H1 (cell line): ENCODE measurements at regions not wholly inside any gene's neighbourhood (a gene's known extent, or its start where the extent isn't known, plus 50 kb on each side); places are given as distances from the start of the nearest gene placed in this dataset.

Source experiments
- CTCF ChIA-PET: fragments of 300-600 bp; sonication (Branson Sonifier 250); formaldehyde crosslinking; loops from one replicate; lab custom pipeline; 2021; ENCODE audit not compliant: partially characterized antibody; lab: Charles Lee
- POLR2A ChIA-PET: fragments of 300-600 bp; sonication (Branson Sonifier 250); formaldehyde crosslinking; loops from one replicate; lab custom pipeline; 2021; ENCODE audit warnings: inconsistent platforms; ENCODE audit not compliant: partially characterized antibody; lab: Charles Lee
- DNase-seq, 2 experiments: peaks; one replicate each; pipeline versions ENCODE4 v3.0.0 to v3.0.0-alpha.2; 2010 to 2022; ENCODE audit warnings: low spot score in 2 of 2, low read depth in 1 of 2, mixed read lengths in 1 of 2
- FAIRE-seq: peaks from 2 replicates; lab custom pipeline; 2011; peaks lifted over from hg19 to GRCh38; lab: Jason Lieb, UNC
- H2AFZ ChIP-seq: 2 replicates; pipeline ENCODE4 v1.8.1; 2012; ENCODE audit warnings: low read length, inconsistent platforms
- H2AK5ac ChIP-seq: 2 replicates; pipeline ENCODE4 v1.6.1; 2013; ENCODE audit warnings: low read depth, low read length
- H2BK120ac ChIP-seq: replicated peaks from 2 replicates; pipeline ENCODE3; 2013; ENCODE audit warnings: low read depth, low read length, inconsistent platforms
- H2BK12ac ChIP-seq: 2 replicates; pipeline ENCODE4 v1.6.1; 2013; ENCODE audit warnings: low read depth, low read length
- H2BK15ac ChIP-seq: 2 replicates; pipeline ENCODE4 v1.6.1; 2013; ENCODE audit warnings: low read length
- H2BK20ac ChIP-seq: 2 replicates; pipeline ENCODE4 v1.6.1; 2013; ENCODE audit warnings: low read length
- H2BK5ac ChIP-seq: 2 replicates; pipeline ENCODE4 v1.6.1; 2013; ENCODE audit warnings: low read depth, low read length
- H3K14ac ChIP-seq: 2 replicates; pipeline ENCODE4 v1.6.1; 2013; ENCODE audit warnings: inconsistent platforms; ENCODE audit not compliant: insufficient read length
- H3K18ac ChIP-seq: 2 replicates; pipeline ENCODE4 v1.6.1; 2013; ENCODE audit warnings: low read length; ENCODE audit errors: extremely low read depth
- H3K23ac ChIP-seq: 2 replicates; pipeline ENCODE4 v1.6.1; 2013; ENCODE audit warnings: inconsistent platforms; ENCODE audit not compliant: insufficient read length
- H3K23me2 ChIP-seq: 2 replicates; pipeline ENCODE4 v1.6.1; 2013; ENCODE audit warnings: low read depth, low read length
- H3K27ac ChIP-seq: 2 replicates; pipeline ENCODE4 v1.6.1; 2011; ENCODE audit warnings: low read depth, low read length, inconsistent platforms
- H3K27me3 ChIP-seq, 4 experiments: replicated peaks in 1 of 4; 1 replicate in 1 of 4; 2 replicates in 3 of 4; pipeline versions ENCODE4 v1.6.1 to v1.8.1; 2011 to 2013; ENCODE audit warnings: low read length in 3 of 4, mild to moderate bottlenecking in 3 of 4, inconsistent platforms in 2 of 4, mixed read lengths in 2 of 4, moderate library complexity in 1 of 4; ENCODE audit not compliant: control insufficient read depth in 3 of 4, insufficient read depth in 3 of 4; ENCODE audit errors: extremely low read depth in 1 of 4
- H3K36me3 ChIP-seq, 4 experiments: 2 replicates each; pipeline versions ENCODE4 v1.6.1 to v1.8.1; 2011 to 2013; ENCODE audit warnings: mild to moderate bottlenecking in 4 of 4, low read length in 3 of 4, moderate library complexity in 2 of 4, control low read depth in 1 of 4, inconsistent platforms in 1 of 4; ENCODE audit not compliant: insufficient read depth in 4 of 4, control insufficient read depth in 2 of 4
- H3K4ac ChIP-seq: replicated peaks from 2 replicates; pipeline ENCODE3; 2013; ENCODE audit warnings: low read length, low read depth, mixed read lengths, inconsistent platforms; ENCODE audit not compliant: insufficient read length
- H3K4me1 ChIP-seq, 4 experiments: replicated peaks in 1 of 4; 1 replicate in 1 of 4; 2 replicates in 3 of 4; pipeline versions ENCODE4 v1.6.1 to v1.8.1; 2011 to 2013; ENCODE audit warnings: low read length in 3 of 4, inconsistent platforms in 2 of 4, mixed read lengths in 1 of 4; ENCODE audit not compliant: insufficient read depth in 4 of 4, control insufficient read depth in 3 of 4
- H3K4me2 ChIP-seq, 2 experiments: 2 replicates each; pipeline versions ENCODE4 v1.6.1 to v1.8.1; 2011 to 2013; ENCODE audit warnings: low read depth in 2 of 2, low read length in 2 of 2, control low read depth in 1 of 2, inconsistent platforms in 1 of 2, mild to moderate bottlenecking in 1 of 2; ENCODE audit not compliant: insufficient read depth in 1 of 2
- H3K4me3 ChIP-seq, 4 experiments: fragments of 200-600, 300-600 bp in 1 of 4; sonication (generic), shearing (Covaris generic), sonication (Bioruptor Twin) in 1 of 4; 2 replicates each; pipeline versions ENCODE4 v1.5.1 to v1.8.1; 2011 to 2016; ENCODE audit warnings: low read length in 4 of 4, low read depth in 3 of 4, control low read depth in 2 of 4, inconsistent platforms in 2 of 4, mild to moderate bottlenecking in 2 of 4, mixed read lengths in 1 of 4, moderate library complexity in 1 of 4; ENCODE audit not compliant: insufficient read depth in 2 of 4; ENCODE audit errors: extremely low read depth in 1 of 4
- H3K56ac ChIP-seq: replicated peaks from 2 replicates; pipeline ENCODE3; 2013; ENCODE audit warnings: low read depth, mild to moderate bottlenecking, mixed read lengths, low read length, inconsistent platforms; ENCODE audit not compliant: insufficient read length
- H3K79me1 ChIP-seq: 2 replicates; pipeline ENCODE4 v1.6.1; 2013; ENCODE audit warnings: low read depth, low read length, control low read depth
- H3K79me2 ChIP-seq, 2 experiments: 2 replicates each; pipeline versions ENCODE4 v1.6.1 to v1.8.1; 2012 to 2013; ENCODE audit warnings: low read length in 2 of 2, mild to moderate bottlenecking in 2 of 2, inconsistent platforms in 1 of 2; ENCODE audit not compliant: insufficient read depth in 2 of 2, control insufficient read depth in 1 of 2
- H3K9ac ChIP-seq, 4 experiments: replicated peaks in 1 of 4; 1 replicate in 1 of 4; 2 replicates in 3 of 4; pipeline versions ENCODE4 v1.6.1 to v1.8.1; 2011 to 2013; ENCODE audit warnings: low read depth in 3 of 4, low read length in 3 of 4, control low read depth in 2 of 4, mild to moderate bottlenecking in 2 of 4, moderate library complexity in 2 of 4, inconsistent platforms in 1 of 4; ENCODE audit errors: extremely low read depth in 1 of 4
- H3K9me3 ChIP-seq, 2 experiments: 2 replicates each; pipeline versions ENCODE4 v1.6.1 to v1.8.1; 2012 to 2013; ENCODE audit warnings: mild to moderate bottlenecking in 2 of 2, moderate library complexity in 2 of 2, control low read depth in 1 of 2, inconsistent platforms in 1 of 2, low read depth in 1 of 2, low read length in 1 of 2, mixed read lengths in 1 of 2; ENCODE audit not compliant: insufficient read depth in 2 of 2
- H4K20me1 ChIP-seq, 2 experiments: replicated peaks in 1 of 2; 2 replicates each; pipeline versions ENCODE3 to v1.8.1; 2011 to 2013; ENCODE audit warnings: inconsistent platforms in 2 of 2, low read length in 2 of 2, mild to moderate bottlenecking in 1 of 2; ENCODE audit not compliant: insufficient read depth in 2 of 2, control insufficient read depth in 1 of 2
- H4K5ac ChIP-seq: 2 replicates; pipeline ENCODE4 v1.6.1; 2013; ENCODE audit warnings: low read length, low read depth, mixed read lengths, inconsistent platforms; ENCODE audit not compliant: insufficient read length
- H4K8ac ChIP-seq: 2 replicates; pipeline ENCODE4 v1.8.0; 2013; ENCODE audit warnings: mild to moderate bottlenecking, moderate library complexity, low read length, inconsistent platforms; ENCODE audit not compliant: insufficient read depth; ENCODE audit errors: extremely low read depth
- H4K91ac ChIP-seq: replicated peaks from 2 replicates; pipeline ENCODE3; 2013; ENCODE audit warnings: low read length, mixed read lengths, inconsistent platforms; ENCODE audit not compliant: insufficient read length
- EZH2 ChIP-seq: fragments of 200-600 bp; sonication (generic); IDR thresholded peaks from 2 replicates; pipeline ENCODE4 v1.7.1; 2012; ENCODE audit warnings: low read depth, mild to moderate bottlenecking, moderate library complexity, low read length, inconsistent platforms; ENCODE audit not compliant: severe bottlenecking
- WGBS, 2 experiments: shearing (Covaris generic) in 1 of 2; methylation state at CpG; one replicate each; pipeline versions ENCODE4 v1.1.6 to v1.1.7; 2013 to 2015; ENCODE audit warnings: low lambda C conversion rate in 2 of 2, mixed read lengths in 2 of 2, inconsistent platforms in 1 of 2, low coverage in 1 of 2, missing lambda C conversion rate in 1 of 2; ENCODE audit not compliant: insufficient replicate concordance in 2 of 2, insufficient coverage in 1 of 2, insufficient read length in 1 of 2; ENCODE audit errors: extremely low coverage in 1 of 2, missing lambda C conversion rate in 1 of 2; 5-methylcytosine and 5-hydroxymethylcytosine counted together

GRCh38 chr1:116297495-116298212 is 75.4 kb upstream of the ATP1A1 start:
- H2BK5ac ChIP-seq, result no peak overlapping the region
- no peaks in the 10 kb centered on the region for H4K20me1 ChIP-seq
- no peak overlapping the region for H3K56ac ChIP-seq
- 97% methylated on average over 12 of the region's 18 CpGs; no CpG with 5 or more reads in 1 of the 2 experiments for WGBS, 2 experiments
- no peaks in the 10 kb centered on the region for H3K79me2 ChIP-seq
- DNase-seq (no peak), FAIRE-seq (no peak)
- H3K4me3 ChIP-seq, result no peak overlapping the region
- no peak for TF ChIP-seq EZH2
- no peak overlapping the region for H4K8ac ChIP-seq
- no peak overlapping the region for H2BK120ac ChIP-seq
- H2AK5ac ChIP-seq, result no peak overlapping the region
- H3K23ac ChIP-seq, result no peak overlapping the region
- H2BK15ac ChIP-seq, result no peak overlapping the region
- H3K36me3 ChIP-seq, result no peaks in the 10 kb centered on the region; a peak in 1 of 8 replicates
- H3K27ac ChIP-seq, result no peak overlapping the region
- no peak overlapping the region for H2BK20ac ChIP-seq
- H4K91ac ChIP-seq, result no peak overlapping the region
- no peaks in the 10 kb centered on the region for H3K79me1 ChIP-seq
- POLR2A ChIA-PET, result no interaction called here
- H2AFZ ChIP-seq, result no peak overlapping the region
- no peaks in the 10 kb centered on the region for H3K27me3 ChIP-seq
- H3K9ac ChIP-seq, result no peak overlapping the region
- no peak overlapping the region for H3K4ac ChIP-seq
- H3K4me2 ChIP-seq, result no peak overlapping the region
- no peaks in the 10 kb centered on the region for H3K23me2 ChIP-seq
- no peak overlapping the region for H2BK12ac ChIP-seq
- H3K4me1 ChIP-seq, result no peaks in the 10 kb centered on the region
- no peak overlapping the region for H3K18ac ChIP-seq
- no peak overlapping the region for H3K14ac ChIP-seq
- no peak overlapping the region for H4K5ac ChIP-seq
- peaks cover 17% of the 10 kb centered on the region in 2 experiments for H3K9me3 ChIP-seq
- CTCF ChIA-PET, result interaction anchor here (0.6 kb wide), 1 partner anchor 79 kb away, joined by 3 read pairs; no protein-coding TSS in a partner anchor
